ENCODE measurements at regions not wholly inside any gene's neighbourhood (a gene's known extent, or its start where the extent isn't known, plus 50 kb on each side); places are given as distances from the start of the nearest gene placed in this dataset.
A peak's percentile ranks its signal among the peaks of the same experiment; 100 is the strongest.

GRCh38 chr13:73777134-73777533 lies 357.1 kb downstream of the KLF12 start:
- Histone ChIP-seq H2BK15ac (ENCODE audit: low read depth, low read length) (no peak overlapping the region), H3K9ac (ENCODE audit: low read depth, low read length) (no peak overlapping the region), H2BK120ac (ENCODE audit: low read depth, low read length) (no peak overlapping the region), H3K9me1 (ENCODE audit: insufficient read depth, low read length) (peaks cover 4% of the 10 kb centered on the region), H3K4me1 (ENCODE audit: control insufficient read depth, insufficient read depth, low read length) (peaks cover 11% of the 10 kb centered on the region), H3K4me3 (ENCODE audit: insufficient read depth, low read depth, low read length) (no peak overlapping the region), H2BK5ac (ENCODE audit: low read depth, low read length, poor library complexity, severe bottlenecking) (no peak overlapping the region), H3K14ac (replicated peaks; ENCODE audit: low read depth, low read length) (no peak overlapping the region), H3K27me3 (ENCODE audit: control insufficient read depth, insufficient read depth, low read length) (no peaks in the 10 kb centered on the region), H2BK20ac (ENCODE audit: low read depth, low read length) (no peak overlapping the region), H4K91ac (ENCODE audit: insufficient read depth, low read depth, low read length) (no peak overlapping the region), H3K27ac (ENCODE audit: insufficient read depth, low read length) (no peak overlapping the region), H4K20me1 (ENCODE audit: insufficient read depth, low read length) (peaks cover 3% of the 10 kb centered on the region; the same call in 1 of the 2 replicates), H3K23ac (ENCODE audit: low read depth, low read length) (no peak overlapping the region), H2AK9ac (replicated peaks; ENCODE audit: low read depth, low read length, poor library complexity) (no peak overlapping the region), H3K79me1 (ENCODE audit: low read depth in 1 of 2, low read length in 2 of 2) (peaks cover 17 to 27% of the 10 kb centered on the region in 2 experiments), H2AK5ac (ENCODE audit: low read depth, low read length) (no peak overlapping the region), H3K4me2 (ENCODE audit: low read depth, low read length) (no peak overlapping the region), H4K8ac (ENCODE audit: low read depth in 2 of 2, low read length in 2 of 2) (no peak overlapping the region), H3K4ac (ENCODE audit: low read depth, low read length) (no peak overlapping the region), H3K56ac (ENCODE audit: extremely low read depth, insufficient read depth, low read length) (no peak overlapping the region), H2AFZ (replicated peaks; ENCODE audit: low read length, poor library complexity) (no peak overlapping the region), H3K9me3 (ENCODE audit: control insufficient read depth, insufficient read depth, low read length) (no peaks in the 10 kb centered on the region), H3K18ac (ENCODE audit: low read depth, low read length) (no peak overlapping the region), H4K5ac (ENCODE audit: low read depth, low read length) (no peak overlapping the region), H3K36me3 (ENCODE audit: control insufficient read depth, insufficient read depth, low read length) (no peaks in the 10 kb centered on the region)
- ChIA-PET POLR2A (ENCODE audit: unreplicated experiment) (no interaction called here), CTCF (no interaction called here)
- WGBS, 2 experiments (ENCODE audit: extremely low coverage in 2 of 2, insufficient read length in 1 of 2) = 100% methylated on average over 1 of the region's 6 CpGs; no CpG with 5 or more reads in 1 of the 2 experiments
- intact Hi-C loops (cut with micrococcal nuclease) = no loop called here
- in situ Hi-C loops (cut with MboI; ENCODE audit: low sequenced_read_pairs) = no loop called here
- no TSS peak for BruUV-seq (replicated peaks)
- peak; percentile 77 for TF ChIP-seq CEBPB (IDR thresholded peaks at IDR 0.05; ENCODE audit: low read depth, low read length)
- TF ChIP-seq SMC3 (IDR thresholded peaks at IDR 0.05; ENCODE audit: low read depth, low read length) = no peak
- no peak for DNase-seq
- no peak for ATAC-seq (ENCODE audit: low read depth)
- dilution Hi-C loops (cut with HindIII; ENCODE audit: low sequenced_read_pairs, unreplicated experiment) = no loop called here
